ENCODE measurements at regions not wholly inside any gene's neighbourhood (a gene's known extent, or its start where the extent isn't known, plus 50 kb on each side); places are given as distances from the start of the nearest gene placed in this dataset.
"Not testable (repeated sequence)": the region's sequence is repeated elsewhere in the genome, so short reads cannot be mapped to it uniquely, and the experiment has no call there.

- ChIA-PET POLR2A (no interaction called here), CTCF (no interaction called here)
- TF ChIP-seq SP1 (IDR thresholded peaks at IDR 0.05) (no peak), L3MBTL2 (conservative IDR thresholded peaks at IDR 0.05) (no peak), LEF1 (IDR thresholded peaks at IDR 0.05; ENCODE audit: borderline replicate concordance) (no peak), SUZ12 (IDR thresholded peaks at IDR 0.05) (no peak), ZNF384 (IDR thresholded peaks at IDR 0.05) (no peak), BHLHE40 (IDR thresholded peaks at IDR 0.05; ENCODE audit: borderline replicate concordance) (no peak)
- DNase-seq (ENCODE audit: extremely low spot score): no peak
Observed at GRCh38 chrX:1052021-1052420, 160.4 kb downstream of the CRLF2 start.

- DNase-seq (ENCODE audit: extremely low spot score): no peak
- TF ChIP-seq FOXA1 (IDR thresholded peaks at IDR 0.05): no peak
- POLR2A ChIA-PET: no interaction called here
Observed at GRCh38 chrX:1051421-1051820, 161.0 kb downstream of the CRLF2 start.

GRCh38 chrX:1045680-1046314, 166.7 kb downstream of the CRLF2 start:
- TF ChIP-seq SP1 (IDR thresholded peaks at IDR 0.05) (no peak), CTBP1 (IDR thresholded peaks at IDR 0.05; ENCODE audit: borderline replicate concordance) (no peak)
- ChIA-PET CTCF (no interaction called here), POLR2A (no interaction called here)
- DNase-seq (ENCODE audit: extremely low spot score): no peak

More at GRCh38 chrX:1051421-1051820, 161.0 kb downstream of the CRLF2 start:
- CTCF ChIA-PET: no interaction called here

- ChIA-PET POLR2A (no interaction called here), CTCF (no interaction called here)
- TF ChIP-seq FOXM1 (IDR thresholded peaks at IDR 0.05; ENCODE audit: borderline replicate concordance): no peak
- no peak for TF ChIP-seq NFRKB (IDR thresholded peaks at IDR 0.05)
- no peak for TF ChIP-seq BHLHE40 (IDR thresholded peaks at IDR 0.05; ENCODE audit: borderline replicate concordance)
- no peak for TF ChIP-seq CTBP1 (IDR thresholded peaks at IDR 0.05; ENCODE audit: borderline replicate concordance)
- no peak for TF ChIP-seq L3MBTL2 (conservative IDR thresholded peaks at IDR 0.05)
- no peak for TF ChIP-seq PKNOX1 (IDR thresholded peaks at IDR 0.05)
- no peak for TF ChIP-seq HDGF (IDR thresholded peaks at IDR 0.05; ENCODE audit: borderline replicate concordance)
- no peak for TF ChIP-seq SP1 (IDR thresholded peaks at IDR 0.05)
- TF ChIP-seq FOXK2 (IDR thresholded peaks at IDR 0.05): no peak
- TF ChIP-seq ZNF384 (IDR thresholded peaks at IDR 0.05): no peak
- TF ChIP-seq LEF1 (IDR thresholded peaks at IDR 0.05; ENCODE audit: borderline replicate concordance): no peak
- no peak for TF ChIP-seq ELF4 (IDR thresholded peaks at IDR 0.05)
- no peak for TF ChIP-seq FOXA1 (IDR thresholded peaks at IDR 0.05)
- DNase-seq (ENCODE audit: extremely low spot score): no peak
Observed at GRCh38 chrX:1041091-1041490, 171.4 kb downstream of the CRLF2 start.

- POLR2A ChIA-PET; DNase-seq (ENCODE audit: extremely low spot score); CTCF ChIA-PET: not testable (repeated sequence)
Observed at GRCh38 chrX:1035931-1036330, 176.5 kb downstream of the CRLF2 start.

GRCh38 chrX:1035206-1035605, 177.2 kb downstream of the CRLF2 start:
- TF ChIP-seq FOXA1 (IDR thresholded peaks at IDR 0.05) (no peak), FOXM1 (IDR thresholded peaks at IDR 0.05; ENCODE audit: borderline replicate concordance) (no peak), TARDBP (IDR thresholded peaks at IDR 0.05) (no peak), LEF1 (IDR thresholded peaks at IDR 0.05; ENCODE audit: borderline replicate concordance) (no peak), NFRKB (IDR thresholded peaks at IDR 0.05) (no peak), ARNT (IDR thresholded peaks at IDR 0.05) (no peak), HDGF (IDR thresholded peaks at IDR 0.05; ENCODE audit: borderline replicate concordance) (no peak), ELF4 (IDR thresholded peaks at IDR 0.05) (no peak), SUZ12 (IDR thresholded peaks at IDR 0.05) (no peak), ZNF384 (IDR thresholded peaks at IDR 0.05) (no peak), BHLHE40 (IDR thresholded peaks at IDR 0.05; ENCODE audit: borderline replicate concordance) (no peak), SP1 (IDR thresholded peaks at IDR 0.05) (no peak), L3MBTL2 (conservative IDR thresholded peaks at IDR 0.05) (no peak)
- no peak for DNase-seq (ENCODE audit: extremely low spot score)
- ChIA-PET POLR2A (no interaction called here), CTCF (no interaction called here)

GRCh38 chrX:1034717-1035116, 177.7 kb downstream of the CRLF2 start:
- no peak for DNase-seq (ENCODE audit: extremely low spot score)
- ChIA-PET CTCF (no interaction called here), POLR2A (no interaction called here)
- TF ChIP-seq ELF4 (IDR thresholded peaks at IDR 0.05) (no peak), ARNT (IDR thresholded peaks at IDR 0.05) (no peak), FOXA1 (IDR thresholded peaks at IDR 0.05) (no peak), SUZ12 (IDR thresholded peaks at IDR 0.05) (no peak), NFRKB (IDR thresholded peaks at IDR 0.05) (no peak), LEF1 (IDR thresholded peaks at IDR 0.05; ENCODE audit: borderline replicate concordance) (no peak), PKNOX1 (IDR thresholded peaks at IDR 0.05) (no peak)
